Neural progenitor cell (in vitro differentiated cells): ENCODE measurements at regions not wholly inside any gene's neighbourhood (a gene's known extent, or its start where the extent isn't known, plus 50 kb on each side); places are given as distances from the start of the nearest gene placed in this dataset.

Source experiments
- DNase-seq: peaks from one replicate; pipeline ENCODE4 v3.0.0-alpha.2; 2016; ENCODE audit warnings: low spot score
- H2AFZ ChIP-seq: fragments of 200-600 bp; sonication (generic); replicated peaks from 2 replicates; pipeline ENCODE4 v1.6.1; 2016; ENCODE audit warnings: antibody characterized with exemption
- H3F3A ChIP-seq: fragments of 200-600 bp; sonication (generic); 2 replicates; pipeline ENCODE4 v1.6.1; 2016; ENCODE audit warnings: antibody characterized with exemption, low read depth
- H3K27ac ChIP-seq: fragments of 200-600 bp; sonication (generic); 2 replicates; pipeline ENCODE4 v1.5.1; 2016; ENCODE audit warnings: mild to moderate bottlenecking
- H3K27me3 ChIP-seq: fragments of 200-600 bp; sonication (generic); 2 replicates; pipeline ENCODE4 v1.6.1; 2016; ENCODE audit warnings: mild to moderate bottlenecking, moderate library complexity
- H3K36me3 ChIP-seq: fragments of 200-600 bp; sonication (generic); 2 replicates; pipeline ENCODE4 v1.5.1; 2016
- H3K4me1 ChIP-seq: fragments of 200-600 bp; sonication (generic); 2 replicates; pipeline ENCODE4 v1.6.1; 2016; ENCODE audit warnings: mixed run types
- H3K4me2 ChIP-seq: fragments of 200-600 bp; sonication (generic); 2 replicates; pipeline ENCODE4 v1.6.1; 2016
- H3K4me3 ChIP-seq: fragments of 200-600 bp; sonication (generic); 2 replicates; pipeline ENCODE4 v1.5.1; 2016
- H3K79me2 ChIP-seq: fragments of 200-600 bp; sonication (generic); 2 replicates; pipeline ENCODE4 v1.6.1; 2016; ENCODE audit warnings: low read depth
- H3K9ac ChIP-seq: fragments of 200-600 bp; sonication (generic); 2 replicates; pipeline ENCODE4 v1.6.1; 2016
- H3K9me3 ChIP-seq: fragments of 200-600 bp; sonication (generic); 2 replicates; pipeline ENCODE4 v1.5.1; 2016; ENCODE audit warnings: low read depth
- H4K20me1 ChIP-seq: fragments of 200-600 bp; sonication (generic); 2 replicates; pipeline ENCODE4 v1.6.1; 2016; ENCODE audit warnings: low read depth
- H3K27ac Mint-ChIP-seq: 3 replicates; pipeline ENCODE4 v1.8.0; 2021; ENCODE audit warnings: mixed read lengths
- H3K27me3 Mint-ChIP-seq: 2 replicates; pipeline ENCODE4 v1.8.0; 2022; ENCODE audit warnings: low read depth, mild to moderate bottlenecking, inconsistent platforms, moderate library complexity, mixed read lengths; ENCODE audit not compliant: insufficient read depth
- H3K36me3 Mint-ChIP-seq: 3 replicates; pipeline ENCODE4 v1.8.0; 2021; ENCODE audit warnings: mixed read lengths
- H3K4me1 Mint-ChIP-seq: 3 replicates; pipeline ENCODE4 v1.8.0; 2021; ENCODE audit warnings: mixed read lengths
- H3K4me3 Mint-ChIP-seq: 3 replicates; pipeline ENCODE4 v1.8.0; 2021; ENCODE audit warnings: mild to moderate bottlenecking, moderate library complexity, mixed read lengths
- H3K9me3 Mint-ChIP-seq: 3 replicates; pipeline ENCODE4 v1.8.0; 2020; ENCODE audit warnings: mixed read lengths
- EZH2 ChIP-seq: fragments of 200-600 bp; sonication (generic); IDR thresholded peaks from 2 replicates; pipeline ENCODE4 v1.6.1; 2017; ENCODE audit warnings: antibody characterized with exemption, mild to moderate bottlenecking, moderate library complexity
- EZH2phosphoT487 ChIP-seq: fragments of 200-600 bp; sonication (generic); IDR thresholded peaks from 2 replicates; pipeline ENCODE4 v1.6.1; 2017; ENCODE audit warnings: antibody characterized with exemption
- TF ChIP-seq, protein P1 (sequence below): fragments of 200-600 bp; sonication (generic); IDR thresholded peaks from 2 replicates; pipeline ENCODE4 v1.5.1; 2017; ENCODE audit warnings: antibody characterized with exemption, mild to moderate bottlenecking

DNA sequence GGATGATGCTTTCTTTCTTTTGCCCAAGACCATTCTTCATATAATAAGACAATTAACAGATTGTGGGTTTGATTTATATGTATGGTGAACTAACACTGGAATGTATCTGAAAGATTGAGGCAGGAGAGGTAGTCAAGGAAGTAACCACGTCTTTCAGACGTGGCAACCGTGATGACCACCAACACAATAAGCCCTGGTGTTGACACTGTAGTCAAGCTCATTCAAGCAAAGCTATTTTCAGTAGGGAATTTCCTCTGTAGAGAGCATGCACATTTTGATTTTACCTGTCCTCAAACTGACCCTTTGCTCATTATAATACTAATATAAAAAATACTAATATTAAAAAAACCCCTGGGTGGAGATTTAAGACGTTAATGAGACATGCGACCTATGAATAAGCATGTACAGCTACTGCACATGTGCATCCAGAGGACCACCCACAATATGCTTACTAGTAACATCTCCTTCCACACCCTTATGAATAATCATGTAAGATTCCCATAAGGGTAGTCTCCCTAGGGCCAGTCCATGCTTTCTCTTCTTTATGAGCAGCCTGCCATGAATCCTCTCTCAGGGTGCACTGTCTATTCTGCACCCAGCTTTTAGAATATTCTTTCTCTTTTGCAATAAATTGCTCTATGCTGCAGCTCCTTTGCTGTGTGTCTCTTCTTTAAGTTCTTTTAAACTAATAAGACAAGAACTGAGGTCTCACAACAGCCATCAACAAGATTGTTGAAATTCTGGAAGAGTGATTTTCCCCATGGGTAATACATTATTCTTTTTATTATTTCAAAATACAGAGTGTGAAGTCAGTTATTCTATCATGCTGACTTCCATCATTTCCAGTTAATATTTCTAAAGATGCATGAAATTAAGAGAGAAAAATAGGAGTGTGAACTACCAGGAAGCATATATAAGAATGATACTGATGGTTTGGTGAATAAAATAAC, 151.3 kb upstream of the NPVF start:
- Histone ChIP-seq H3K27me3 (no peaks in the 10 kb centered on the region), H3K9ac (no peak overlapping the region), H4K20me1 (no peaks in the 10 kb centered on the region), H2AFZ (no peak overlapping the region), H3K4me3 (no peak overlapping the region), H3F3A (no peaks in the 10 kb centered on the region), H3K4me1 (no peaks in the 10 kb centered on the region), H3K79me2 (no peaks in the 10 kb centered on the region), H3K36me3 (no peaks in the 10 kb centered on the region), H3K4me2 (no peak overlapping the region), H3K9me3 (no peaks in the 10 kb centered on the region), H3K27ac (no peak overlapping the region)
- TF ChIP-seq, protein P1, sequence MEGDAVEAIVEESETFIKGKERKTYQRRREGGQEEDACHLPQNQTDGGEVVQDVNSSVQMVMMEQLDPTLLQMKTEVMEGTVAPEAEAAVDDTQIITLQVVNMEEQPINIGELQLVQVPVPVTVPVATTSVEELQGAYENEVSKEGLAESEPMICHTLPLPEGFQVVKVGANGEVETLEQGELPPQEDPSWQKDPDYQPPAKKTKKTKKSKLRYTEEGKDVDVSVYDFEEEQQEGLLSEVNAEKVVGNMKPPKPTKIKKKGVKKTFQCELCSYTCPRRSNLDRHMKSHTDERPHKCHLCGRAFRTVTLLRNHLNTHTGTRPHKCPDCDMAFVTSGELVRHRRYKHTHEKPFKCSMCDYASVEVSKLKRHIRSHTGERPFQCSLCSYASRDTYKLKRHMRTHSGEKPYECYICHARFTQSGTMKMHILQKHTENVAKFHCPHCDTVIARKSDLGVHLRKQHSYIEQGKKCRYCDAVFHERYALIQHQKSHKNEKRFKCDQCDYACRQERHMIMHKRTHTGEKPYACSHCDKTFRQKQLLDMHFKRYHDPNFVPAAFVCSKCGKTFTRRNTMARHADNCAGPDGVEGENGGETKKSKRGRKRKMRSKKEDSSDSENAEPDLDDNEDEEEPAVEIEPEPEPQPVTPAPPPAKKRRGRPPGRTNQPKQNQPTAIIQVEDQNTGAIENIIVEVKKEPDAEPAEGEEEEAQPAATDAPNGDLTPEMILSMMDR: no peak
- no peak for TF ChIP-seq EZH2phosphoT487
- no peak for TF ChIP-seq EZH2
- H3K36me3 Mint-ChIP-seq: no peaks in the 10 kb centered on the region
- H3K4me1 Mint-ChIP-seq: peaks cover 6% of the 10 kb centered on the region
- no peak overlapping the region for H3K27ac Mint-ChIP-seq
- H3K9me3 Mint-ChIP-seq: no peaks in the 10 kb centered on the region
- DNase-seq: no peak
- no peak overlapping the region for H3K4me3 Mint-ChIP-seq
- H3K27me3 Mint-ChIP-seq: peaks cover 5% of the 10 kb centered on the region

DNA sequence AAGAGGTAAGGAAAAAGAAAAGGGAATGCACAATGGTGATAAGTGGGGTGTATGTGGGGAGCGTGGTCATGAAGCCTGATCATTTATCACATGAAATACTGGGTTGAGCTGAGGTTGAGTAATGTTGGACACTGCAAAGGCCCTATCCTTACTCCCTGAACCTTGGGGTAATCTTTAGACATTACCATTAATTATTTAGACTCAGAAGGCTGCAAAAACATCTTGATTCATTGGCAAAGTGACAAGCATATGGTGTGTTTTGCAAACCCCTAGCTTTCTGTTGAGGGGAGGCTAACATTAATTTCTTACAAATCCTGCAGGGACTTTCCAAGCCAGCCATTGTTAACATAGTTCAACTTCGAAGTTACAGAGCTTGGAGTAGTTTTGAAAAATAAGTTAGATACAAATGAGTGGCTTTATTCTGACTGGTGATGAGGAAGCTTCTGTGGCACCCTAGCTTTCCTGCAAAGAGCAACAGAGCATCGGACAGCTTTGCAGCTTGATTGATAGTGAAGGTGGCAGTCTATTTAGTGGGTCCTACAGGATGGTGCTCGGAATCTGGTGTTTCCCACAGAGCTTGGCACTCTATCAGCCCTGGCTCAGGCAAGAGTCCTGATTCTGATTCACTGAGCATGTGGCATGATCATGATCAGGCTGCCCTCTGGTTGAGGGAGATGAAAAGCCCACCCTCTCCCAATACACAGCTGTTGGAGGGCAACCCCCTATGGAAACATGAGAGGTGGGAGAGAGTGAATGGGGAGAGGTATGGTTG, 153.7 kb upstream of the NPVF start:
- Mint-ChIP-seq H3K4me3 (no peak overlapping the region), H3K36me3 (no peaks in the 10 kb centered on the region), H3K27ac (no peak overlapping the region), H3K9me3 (no peaks in the 10 kb centered on the region), H3K4me1 (peaks cover 17% of the 10 kb centered on the region), H3K27me3 (peaks cover 5% of the 10 kb centered on the region)
- Histone ChIP-seq H3K27ac (no peak overlapping the region), H3K9ac (no peak overlapping the region), H3K79me2 (no peaks in the 10 kb centered on the region), H3K4me3 (no peak overlapping the region), H3K4me1 (peaks cover 7% of the 10 kb centered on the region), H3K36me3 (no peaks in the 10 kb centered on the region), H3F3A (no peaks in the 10 kb centered on the region), H3K4me2 (no peak overlapping the region), H4K20me1 (no peaks in the 10 kb centered on the region), H2AFZ (no peak overlapping the region), H3K9me3 (no peaks in the 10 kb centered on the region), H3K27me3 (no peaks in the 10 kb centered on the region)
- DNase-seq: no peak
- TF ChIP-seq EZH2 (no peak), EZH2phosphoT487 (no peak)
- TF ChIP-seq, protein P1: no peak

DNA sequence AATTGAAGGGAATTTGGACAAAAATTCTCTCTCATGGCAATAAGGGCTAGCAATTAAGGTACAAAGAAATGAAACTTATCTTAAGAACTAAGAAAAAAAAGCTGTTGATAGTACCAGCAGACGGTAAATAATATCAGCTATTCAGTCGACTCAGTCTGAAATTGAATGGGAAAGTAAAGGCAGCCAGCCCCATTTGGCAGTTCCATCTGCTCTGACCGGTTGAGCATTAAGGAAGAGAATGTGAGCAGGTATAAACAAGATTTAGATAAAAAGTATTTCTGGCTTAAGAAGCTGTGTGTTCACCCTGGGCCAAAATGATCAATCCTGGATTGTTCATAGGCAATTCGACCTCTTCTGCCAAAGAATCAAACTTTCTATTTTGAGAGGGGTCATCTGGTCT, 154.6 kb upstream of the NPVF start:
- no peak for TF ChIP-seq EZH2phosphoT487
- TF ChIP-seq, protein P1: no peak
- TF ChIP-seq EZH2: no peak
- H3K36me3 ChIP-seq: no peaks in the 10 kb centered on the region
- H3K9me3 ChIP-seq: no peaks in the 10 kb centered on the region
- no peaks in the 10 kb centered on the region for H3K36me3 Mint-ChIP-seq
- no peak for DNase-seq
- H3K4me1 Mint-ChIP-seq: peaks cover 17% of the 10 kb centered on the region
- H3K27me3 ChIP-seq: no peaks in the 10 kb centered on the region
- no peaks in the 10 kb centered on the region for H4K20me1 ChIP-seq
- no peaks in the 10 kb centered on the region for H3K9me3 Mint-ChIP-seq
- no peak overlapping the region for H3K27ac ChIP-seq
- H3K4me1 ChIP-seq: peaks cover 7% of the 10 kb centered on the region
- H3K4me2 ChIP-seq: no peak overlapping the region
- no peaks in the 10 kb centered on the region for H3F3A ChIP-seq
- no peak overlapping the region for H2AFZ ChIP-seq
- H3K4me3 Mint-ChIP-seq: no peak overlapping the region
- H3K79me2 ChIP-seq: no peaks in the 10 kb centered on the region
- H3K27me3 Mint-ChIP-seq: peaks cover 5% of the 10 kb centered on the region
- no peak overlapping the region for H3K27ac Mint-ChIP-seq
- no peak overlapping the region for H3K9ac ChIP-seq
- H3K4me3 ChIP-seq: no peak overlapping the region
